Ovary (tissue), 7 donors: ENCODE measurements at regions not wholly inside any gene's neighbourhood (a gene's known extent, or its start where the extent isn't known, plus 50 kb on each side); places are given as distances from the start of the nearest gene placed in this dataset.

Source experiments
- DNase-seq, 5 donors: peaks; one replicate each; pipeline ENCODE4 v3.0.0-alpha.2; 2019 to 2020
- H3K27ac ChIP-seq, 2 donors: fragments of 200-600 bp; one replicate each; pipeline versions ENCODE4 v1.5.1 to v1.8.0; 2019 to 2022
- H3K27me3 ChIP-seq: fragments of 200-600 bp; one replicate; pipeline ENCODE4 v1.8.0; 2022
- H3K36me3 ChIP-seq: fragments of 200-600 bp; sonication (generic); one replicate; pipeline ENCODE4 v1.5.1; 2019
- H3K4me1 ChIP-seq: one replicate; pipeline ENCODE4 v1.8.1; 2013; ENCODE audit warnings: mild to moderate bottlenecking, moderate library complexity; ENCODE audit not compliant: insufficient read depth
- H3K4me3 ChIP-seq: fragments of 200-600 bp; sonication (generic); one replicate; pipeline ENCODE4 v1.5.1; 2017
- H3K9me3 ChIP-seq, 2 donors: fragments of 200-600 bp in 1 of 2; sonication (generic) in 1 of 2; one replicate each; pipeline versions ENCODE4 v1.5.1 to v1.8.1; 2013 to 2019; ENCODE audit warnings: mild to moderate bottlenecking in 1 of 2, moderate library complexity in 1 of 2
- EP300 ChIP-seq: sonication (generic); formaldehyde crosslinking; IDR thresholded peaks from one replicate; pipeline ENCODE4 v1.6.1; 2017; ENCODE audit warnings: antibody characterized with exemption
- POLR2A ChIP-seq: fragments of 450-650 bp; IDR thresholded peaks from one replicate; pipeline ENCODE4 v1.6.1; 2017; ENCODE audit warnings: antibody characterized with exemption, mild to moderate bottlenecking, moderate library complexity
- WGBS, 3 donors: extraction: QIAGEN DNeasy Blood & Tissue Kit in 1 of 3; methylation state at CpG; one replicate each; pipeline versions ENCODE4 v1.1.5 to v1.1.7; 2013 to 2017; 5-methylcytosine and 5-hydroxymethylcytosine counted together
- intact Hi-C, 4 donors: fragments of 100-400 bp; cut with DNase I; formaldehyde crosslinking; loops; one replicate each; pipeline versions ENCODE4 v1.11.0 to v1.15.1; 2022 to 2023
- TF ChIP-seq, protein P1 (sequence below), 3 donors: fragments of 450-650 bp in 2 of 3; fragments of 200-600 bp in 1 of 3; IDR thresholded peaks; one replicate each; pipeline versions ENCODE4 v1.5.1 to v1.8.0; 2016 to 2022; ENCODE audit warnings: antibody characterized with exemption in 3 of 3, mild to moderate bottlenecking in 1 of 3
- donor health status: DM: no; HTN: no; CAD: no; lungs with moderate emphysema.
- donor health status: DM: no; HTN: no; CAD: no.
- donor health status: Bipolar disorder and iron deficiency.
- donor health status: DM: no; HTN: no; CAD: no.
- donor health status: DM: yes; HTN: yes; CAD: no.

GRCh38 chr14:65294816-65295215 is 117.7 kb upstream of the FUT8 start:
- Histone ChIP-seq H3K9me3 (no peaks in the 10 kb centered on the region), H3K4me1 (no peaks in the 10 kb centered on the region), H3K36me3 (no peaks in the 10 kb centered on the region), H3K4me3 (no peak overlapping the region), H3K27me3 (no peaks in the 10 kb centered on the region), H3K27ac (no peak overlapping the region)
- intact Hi-C loops = no loop called here
- WGBS, 3 donors = 82 to 91% (median 86%) methylated on average over 1 of the region's 1 CpG
- no peak for DNase-seq
- TF ChIP-seq POLR2A = no peak
- TF ChIP-seq, protein P1, sequence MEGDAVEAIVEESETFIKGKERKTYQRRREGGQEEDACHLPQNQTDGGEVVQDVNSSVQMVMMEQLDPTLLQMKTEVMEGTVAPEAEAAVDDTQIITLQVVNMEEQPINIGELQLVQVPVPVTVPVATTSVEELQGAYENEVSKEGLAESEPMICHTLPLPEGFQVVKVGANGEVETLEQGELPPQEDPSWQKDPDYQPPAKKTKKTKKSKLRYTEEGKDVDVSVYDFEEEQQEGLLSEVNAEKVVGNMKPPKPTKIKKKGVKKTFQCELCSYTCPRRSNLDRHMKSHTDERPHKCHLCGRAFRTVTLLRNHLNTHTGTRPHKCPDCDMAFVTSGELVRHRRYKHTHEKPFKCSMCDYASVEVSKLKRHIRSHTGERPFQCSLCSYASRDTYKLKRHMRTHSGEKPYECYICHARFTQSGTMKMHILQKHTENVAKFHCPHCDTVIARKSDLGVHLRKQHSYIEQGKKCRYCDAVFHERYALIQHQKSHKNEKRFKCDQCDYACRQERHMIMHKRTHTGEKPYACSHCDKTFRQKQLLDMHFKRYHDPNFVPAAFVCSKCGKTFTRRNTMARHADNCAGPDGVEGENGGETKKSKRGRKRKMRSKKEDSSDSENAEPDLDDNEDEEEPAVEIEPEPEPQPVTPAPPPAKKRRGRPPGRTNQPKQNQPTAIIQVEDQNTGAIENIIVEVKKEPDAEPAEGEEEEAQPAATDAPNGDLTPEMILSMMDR (IDR thresholded peaks at IDR 0.05) = no peak
- TF ChIP-seq EP300 = no peak

- H3K36me3 ChIP-seq = no peaks in the 10 kb centered on the region
- intact Hi-C loops = no loop called here
- TF ChIP-seq, protein P1 (IDR thresholded peaks at IDR 0.05) = no peak
- TF ChIP-seq EP300 (no peak), POLR2A (no peak)
- H3K4me1 ChIP-seq = no peaks in the 10 kb centered on the region
- H3K27ac ChIP-seq = no peak overlapping the region
- no peaks in the 10 kb centered on the region for H3K27me3 ChIP-seq
- H3K4me3 ChIP-seq = no peak overlapping the region
- no peaks in the 10 kb centered on the region for H3K9me3 ChIP-seq
- no peak for DNase-seq
Observed at GRCh38 chr14:65296402-65296801, 116.1 kb upstream of the FUT8 start.

DNA sequence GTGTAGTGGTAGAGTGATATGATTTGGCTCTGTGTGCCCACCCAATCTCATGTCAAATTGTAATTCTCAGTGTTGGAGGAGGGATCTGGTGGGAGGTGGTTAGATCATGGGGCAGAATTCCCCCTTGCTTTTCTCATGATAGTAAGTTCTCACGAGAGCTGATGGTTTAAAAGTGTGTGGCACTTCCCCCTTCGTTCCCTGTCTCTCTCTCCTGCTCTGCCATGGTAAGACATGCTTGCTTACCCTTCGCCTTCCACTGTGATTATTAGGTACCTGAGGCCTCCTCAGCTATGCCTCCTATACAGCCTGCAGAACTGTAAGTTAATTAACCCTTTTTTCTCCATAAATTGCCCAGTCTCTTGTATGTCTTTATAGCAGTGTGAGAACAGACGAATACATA is 115.7 kb upstream of the FUT8 start:
- intact Hi-C loops = no loop called here
- no peak for DNase-seq
- Histone ChIP-seq H3K27me3 (no peaks in the 10 kb centered on the region), H3K36me3 (no peaks in the 10 kb centered on the region), H3K4me1 (no peaks in the 10 kb centered on the region), H3K9me3 (no peaks in the 10 kb centered on the region), H3K4me3 (no peak overlapping the region), H3K27ac (no peak overlapping the region)
- TF ChIP-seq EP300 (no peak), POLR2A (no peak)
- TF ChIP-seq, protein P1 (IDR thresholded peaks at IDR 0.05) = no peak
- 86 to 92% (median 90%) methylated on average over 4 of the region's 4 CpGs for WGBS, 3 donors

- Histone ChIP-seq H3K36me3 (no peaks in the 10 kb centered on the region), H3K27me3 (no peaks in the 10 kb centered on the region), H3K27ac (no peak overlapping the region), H3K4me3 (no peak overlapping the region), H3K9me3 (no peaks in the 10 kb centered on the region), H3K4me1 (no peaks in the 10 kb centered on the region)
- WGBS, 3 donors = 93 to 95% (median 94%) methylated on average over 5 of the region's 5 CpGs
- intact Hi-C loops = no loop called here
- DNase-seq = no peak
- TF ChIP-seq POLR2A (no peak), EP300 (no peak)
- TF ChIP-seq, protein P1 (IDR thresholded peaks at IDR 0.05) = no peak
Observed at GRCh38 chr14:65297744-65298143, 114.8 kb upstream of the FUT8 start.

GRCh38 chr14:65299826-65300225 is 112.7 kb upstream of the FUT8 start:
- DNase-seq = no peak
- H3K4me3 ChIP-seq = no peak overlapping the region
- no peak overlapping the region for H3K27ac ChIP-seq
- TF ChIP-seq POLR2A (no peak), EP300 (no peak)
- TF ChIP-seq, protein P1 (IDR thresholded peaks at IDR 0.05) = no peak
- no peaks in the 10 kb centered on the region for H3K4me1 ChIP-seq
- H3K36me3 ChIP-seq = no peaks in the 10 kb centered on the region
- H3K27me3 ChIP-seq = no peaks in the 10 kb centered on the region
- WGBS, 3 donors = 71 to 77% (median 76%) methylated on average over 3 of the region's 3 CpGs
- H3K9me3 ChIP-seq = no peaks in the 10 kb centered on the region
- intact Hi-C loops = no loop called here
